ENCODE measurements at regions not wholly inside any gene's neighbourhood (a gene's known extent, or its start where the extent isn't known, plus 50 kb on each side); places are given as distances from the start of the nearest gene placed in this dataset.

- H3K4me1 ChIP-seq (ENCODE audit: control insufficient read depth, insufficient read depth, low read length): peaks cover 57% of the 10 kb centered on the region
- no peak for TF ChIP-seq ZNF600 (tag by site-specific recombination; IDR thresholded peaks at IDR 0.05)
- no peak for TF ChIP-seq ZNF391 (tag by site-specific recombination; IDR thresholded peaks at IDR 0.05; ENCODE audit: borderline replicate concordance, low read depth)
- TF ChIP-seq ZNF785 (tag by site-specific recombination; IDR thresholded peaks at IDR 0.05): no peak
- TF ChIP-seq ZSCAN18 (tag by site-specific recombination; IDR thresholded peaks at IDR 0.05): no peak
- TF ChIP-seq ZNF664 (tag by site-specific recombination; IDR thresholded peaks at IDR 0.05): 0 out of 2 replicates have a peak, but pooled peaks have one; percentile 33
- TF ChIP-seq ZNF660 (tag by site-specific recombination; IDR thresholded peaks at IDR 0.05): 0 out of 2 replicates have a peak, but pooled peaks have one; percentile 67
- TF ChIP-seq, protein P1, sequence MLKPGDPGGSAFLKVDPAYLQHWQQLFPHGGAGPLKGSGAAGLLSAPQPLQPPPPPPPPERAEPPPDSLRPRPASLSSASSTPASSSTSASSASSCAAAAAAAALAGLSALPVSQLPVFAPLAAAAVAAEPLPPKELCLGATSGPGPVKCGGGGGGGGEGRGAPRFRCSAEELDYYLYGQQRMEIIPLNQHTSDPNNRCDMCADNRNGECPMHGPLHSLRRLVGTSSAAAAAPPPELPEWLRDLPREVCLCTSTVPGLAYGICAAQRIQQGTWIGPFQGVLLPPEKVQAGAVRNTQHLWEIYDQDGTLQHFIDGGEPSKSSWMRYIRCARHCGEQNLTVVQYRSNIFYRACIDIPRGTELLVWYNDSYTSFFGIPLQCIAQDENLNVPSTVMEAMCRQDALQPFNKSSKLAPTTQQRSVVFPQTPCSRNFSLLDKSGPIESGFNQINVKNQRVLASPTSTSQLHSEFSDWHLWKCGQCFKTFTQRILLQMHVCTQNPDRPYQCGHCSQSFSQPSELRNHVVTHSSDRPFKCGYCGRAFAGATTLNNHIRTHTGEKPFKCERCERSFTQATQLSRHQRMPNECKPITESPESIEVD (tag by site-specific recombination; IDR thresholded peaks at IDR 0.05): no peak
- no peak for TF ChIP-seq ZNF488 (tag by site-specific recombination; IDR thresholded peaks at IDR 0.05)
- no peak for TF ChIP-seq ZNF596 (tag by site-specific recombination; IDR thresholded peaks at IDR 0.05)
- peak; percentile 86; the same call in 1 of the 2 replicates for TF ChIP-seq ZNF121 (tag by site-specific recombination; IDR thresholded peaks at IDR 0.05)
These were observed 919.3 kb downstream of the UQCRFS1 start for GRCh38 chr19:28293685-28294084.

DNA sequence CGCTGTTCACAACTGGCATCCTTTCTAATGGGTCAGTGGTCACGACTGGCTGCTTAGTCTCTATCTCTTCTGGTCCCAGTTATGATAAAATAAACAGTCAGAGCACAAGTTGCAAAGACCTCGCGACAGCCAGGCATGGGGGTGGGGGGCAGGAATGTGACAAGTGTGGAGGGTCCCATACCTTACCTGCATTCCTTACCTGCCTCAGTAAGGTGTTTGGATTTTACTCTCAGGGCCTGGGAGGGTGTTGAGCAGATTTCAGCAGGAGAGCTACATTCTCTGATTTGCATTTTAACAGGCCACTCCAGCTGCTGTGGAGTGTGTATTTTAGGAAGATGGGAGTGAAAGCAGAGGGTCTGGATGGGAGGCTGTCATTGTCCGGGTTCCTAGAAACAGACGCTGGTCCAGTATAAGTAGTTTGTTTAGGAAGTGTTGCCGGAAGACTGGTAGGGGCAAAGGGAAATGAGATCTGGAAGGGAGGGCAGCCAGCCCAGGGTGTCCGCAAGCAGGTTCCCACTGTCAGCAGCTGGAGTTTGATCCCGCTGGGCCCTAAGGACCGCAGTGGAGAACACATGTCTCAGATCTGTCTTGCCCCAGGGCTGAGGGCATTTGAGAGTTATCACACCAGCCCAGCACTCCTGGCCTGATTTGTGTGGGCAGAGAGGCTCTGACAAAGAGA lies 920.0 kb downstream of the UQCRFS1 start:
- Histone ChIP-seq H3K4me3 (ENCODE audit: low read depth, low read length) (no peak overlapping the region), H3K27ac (ENCODE audit: extremely low read depth, low read depth, low read length) (peak overlapping the region; percentile 61), H3K4me1 (ENCODE audit: control insufficient read depth, insufficient read depth, low read length) (peaks cover 64% of the 10 kb centered on the region), H3K9me3 (ENCODE audit: control insufficient read depth, insufficient read depth, low read depth, low read length) (no peaks in the 10 kb centered on the region; the same call in 1 of the 2 replicates), H3K36me3 (ENCODE audit: control insufficient read depth in 2 of 2, insufficient read depth in 1 of 2, low read length in 2 of 2) (peaks cover 0 to 3% of the 10 kb centered on the region in 2 experiments; a peak in 1 of 3 replicates)
- CTCF ChIA-PET: interaction anchor here (1.2 to 3.9 kb wide), 3 partner anchors 50 to 319 kb away, joined by 3 to 14 read pairs (median 7); no protein-coding TSS in a partner anchor
- POLR2A ChIA-PET: no interaction called here
- no peak for TF ChIP-seq ZNF670 (tag by site-specific recombination; IDR thresholded peaks at IDR 0.05; ENCODE audit: low read depth)
- TF ChIP-seq ZNF792 (tag by site-specific recombination; IDR thresholded peaks at IDR 0.05): no peak
- TF ChIP-seq ZBTB21 (tag by site-specific recombination; IDR thresholded peaks at IDR 0.05): no peak
- TF ChIP-seq ZNF341 (tag by site-specific recombination; IDR thresholded peaks at IDR 0.05; ENCODE audit: low read depth): no peak; the same call in 1 of the 2 replicates
- TF ChIP-seq SP7 (tag by site-specific recombination; IDR thresholded peaks at IDR 0.05): 0 out of 2 replicates have a peak, but pooled peaks have one; percentile 16
- peak; percentile 96 for TF ChIP-seq WT1 (tag by site-specific recombination; IDR thresholded peaks at IDR 0.05)
- no peak for TF ChIP-seq ZNF747 (tag by site-specific recombination; IDR thresholded peaks at IDR 0.05)
- TF ChIP-seq ZNF776 (tag by site-specific recombination; IDR thresholded peaks at IDR 0.05; ENCODE audit: borderline replicate concordance): no peak
- no peak for TF ChIP-seq ZNF571 (tag by site-specific recombination; IDR thresholded peaks at IDR 0.05)
- TF ChIP-seq ZBTB20 (tag by site-specific recombination; IDR thresholded peaks at IDR 0.05): peak; percentile 43; the same call in 1 of the 2 replicates
- no peak for TF ChIP-seq ZNF404 (tag by site-specific recombination; IDR thresholded peaks at IDR 0.05)
- TF ChIP-seq, protein P2, sequence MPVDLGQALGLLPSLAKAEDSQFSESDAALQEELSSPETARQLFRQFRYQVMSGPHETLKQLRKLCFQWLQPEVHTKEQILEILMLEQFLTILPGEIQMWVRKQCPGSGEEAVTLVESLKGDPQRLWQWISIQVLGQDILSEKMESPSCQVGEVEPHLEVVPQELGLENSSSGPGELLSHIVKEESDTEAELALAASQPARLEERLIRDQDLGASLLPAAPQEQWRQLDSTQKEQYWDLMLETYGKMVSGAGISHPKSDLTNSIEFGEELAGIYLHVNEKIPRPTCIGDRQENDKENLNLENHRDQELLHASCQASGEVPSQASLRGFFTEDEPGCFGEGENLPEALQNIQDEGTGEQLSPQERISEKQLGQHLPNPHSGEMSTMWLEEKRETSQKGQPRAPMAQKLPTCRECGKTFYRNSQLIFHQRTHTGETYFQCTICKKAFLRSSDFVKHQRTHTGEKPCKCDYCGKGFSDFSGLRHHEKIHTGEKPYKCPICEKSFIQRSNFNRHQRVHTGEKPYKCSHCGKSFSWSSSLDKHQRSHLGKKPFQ (tag by site-specific recombination; IDR thresholded peaks at IDR 0.05): peak; percentile 96
- TF ChIP-seq ZNF148 (tag by site-specific recombination; IDR thresholded peaks at IDR 0.05; ENCODE audit: borderline replicate concordance): no peak
- TF ChIP-seq, protein P3, sequence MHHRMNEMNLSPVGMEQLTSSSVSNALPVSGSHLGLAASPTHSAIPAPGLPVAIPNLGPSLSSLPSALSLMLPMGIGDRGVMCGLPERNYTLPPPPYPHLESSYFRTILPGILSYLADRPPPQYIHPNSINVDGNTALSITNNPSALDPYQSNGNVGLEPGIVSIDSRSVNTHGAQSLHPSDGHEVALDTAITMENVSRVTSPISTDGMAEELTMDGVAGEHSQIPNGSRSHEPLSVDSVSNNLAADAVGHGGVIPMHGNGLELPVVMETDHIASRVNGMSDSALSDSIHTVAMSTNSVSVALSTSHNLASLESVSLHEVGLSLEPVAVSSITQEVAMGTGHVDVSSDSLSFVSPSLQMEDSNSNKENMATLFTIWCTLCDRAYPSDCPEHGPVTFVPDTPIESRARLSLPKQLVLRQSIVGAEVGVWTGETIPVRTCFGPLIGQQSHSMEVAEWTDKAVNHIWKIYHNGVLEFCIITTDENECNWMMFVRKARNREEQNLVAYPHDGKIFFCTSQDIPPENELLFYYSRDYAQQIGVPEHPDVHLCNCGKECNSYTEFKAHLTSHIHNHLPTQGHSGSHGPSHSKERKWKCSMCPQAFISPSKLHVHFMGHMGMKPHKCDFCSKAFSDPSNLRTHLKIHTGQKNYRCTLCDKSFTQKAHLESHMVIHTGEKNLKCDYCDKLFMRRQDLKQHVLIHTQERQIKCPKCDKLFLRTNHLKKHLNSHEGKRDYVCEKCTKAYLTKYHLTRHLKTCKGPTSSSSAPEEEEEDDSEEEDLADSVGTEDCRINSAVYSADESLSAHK (tag by site-specific recombination; IDR thresholded peaks at IDR 0.05): peak; percentile 100

More at GRCh38 chr19:28293685-28294084, 919.3 kb downstream of the UQCRFS1 start:
- POLR2A ChIA-PET: no interaction called here
- CTCF ChIA-PET: interaction anchor here (0.6 to 3.9 kb wide), 4 partner anchors 9 to 320 kb away, joined by 3 to 14 read pairs (median 6); no protein-coding TSS in a partner anchor
- Histone ChIP-seq H3K27ac (ENCODE audit: extremely low read depth, low read depth, low read length) (no peak overlapping the region), H3K9me3 (ENCODE audit: control insufficient read depth, insufficient read depth, low read depth, low read length) (no peaks in the 10 kb centered on the region; the same call in 1 of the 2 replicates), H3K4me3 (ENCODE audit: low read depth, low read length) (no peak overlapping the region), H3K36me3 (ENCODE audit: control insufficient read depth in 2 of 2, insufficient read depth in 1 of 2, low read length in 2 of 2) (peaks cover 0 to 3% of the 10 kb centered on the region in 2 experiments; a peak in 1 of 3 replicates)
